SK-N-SH treated with all-trans-retinoic acid at 6 μM for 48 hours (cell line): ENCODE measurements at regions not wholly inside any gene's neighbourhood (a gene's known extent, or its start where the extent isn't known, plus 50 kb on each side); places are given as distances from the start of the nearest gene placed in this dataset.

ENCODE experiments used
- ISL1 ChIP-seq: fragments of 250-450 bp; sonication (Bioruptor Pico); IDR thresholded peaks from 2 replicates; pipeline ENCODE4 v2.1.2; 2022; ENCODE audit warnings: mild to moderate bottlenecking, moderate library complexity
- PPARA ChIP-seq: fragments of 250-450 bp; sonication (Bioruptor Pico); IDR thresholded peaks from 2 replicates; pipeline ENCODE4 v1.5.0; 2020; ENCODE audit warnings: mild to moderate bottlenecking, borderline replicate concordance
- ZC3H10 ChIP-seq: fragments of 250-450 bp; sonication (Bioruptor Pico); IDR thresholded peaks from 2 replicates; pipeline ENCODE4 v1.5.1; 2021; ENCODE audit warnings: mild to moderate bottlenecking, moderate library complexity
- ZNF565 ChIP-seq: fragments of 450-650 bp; formaldehyde crosslinking; conservative IDR thresholded peaks from 2 replicates; pipeline ENCODE4 v1.5.0; 2020; ENCODE audit warnings: low read depth, mild to moderate bottlenecking, moderate library complexity
- ZNF70 ChIP-seq: fragments of 450-650 bp; formaldehyde crosslinking; IDR thresholded peaks from 2 replicates; pipeline ENCODE4 v1.5.0; 2020; ENCODE audit warnings: mild to moderate bottlenecking, moderate library complexity
- TF ChIP-seq, protein P1 (sequence below): fragments of 250-450 bp; sonication (Bioruptor Pico); IDR thresholded peaks from 2 replicates; pipeline ENCODE4 v1.5.1; 2020; ENCODE audit warnings: low read depth, mild to moderate bottlenecking, moderate library complexity
- TF ChIP-seq, protein P2 (sequence below): fragments of 250-450 bp; sonication (Bioruptor Pico); IDR thresholded peaks from 2 replicates; pipeline ENCODE4 v1.8.0; 2020; ENCODE audit warnings: mild to moderate bottlenecking, moderate library complexity, borderline replicate concordance

DNA sequence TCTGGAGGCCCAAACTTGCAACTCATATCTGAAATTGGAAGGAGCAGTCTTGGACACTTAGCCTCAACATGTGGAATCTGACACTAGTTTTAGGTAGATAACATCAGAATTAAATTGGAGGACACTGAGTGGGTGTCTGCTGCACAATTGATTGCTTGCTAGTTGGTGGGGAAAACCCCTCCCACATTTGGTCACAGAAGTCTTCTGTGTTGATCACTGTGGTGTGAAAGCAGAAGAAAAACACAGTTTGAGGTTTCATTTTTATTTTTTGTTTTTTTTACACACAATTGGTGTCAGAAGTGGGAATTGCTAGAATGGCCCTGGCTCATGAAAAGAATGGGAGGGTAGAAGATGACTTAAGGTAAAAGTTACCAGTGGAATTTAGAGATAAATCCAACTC, 78.0 kb upstream of the CD163 start:
- TF ChIP-seq ISL1 (CRISPR knock-in tag) = no peak
- no peak for TF ChIP-seq ZNF565 (CRISPR knock-in tag)
- no peak for TF ChIP-seq ZC3H10 (CRISPR knock-in tag)
- TF ChIP-seq, protein P1, sequence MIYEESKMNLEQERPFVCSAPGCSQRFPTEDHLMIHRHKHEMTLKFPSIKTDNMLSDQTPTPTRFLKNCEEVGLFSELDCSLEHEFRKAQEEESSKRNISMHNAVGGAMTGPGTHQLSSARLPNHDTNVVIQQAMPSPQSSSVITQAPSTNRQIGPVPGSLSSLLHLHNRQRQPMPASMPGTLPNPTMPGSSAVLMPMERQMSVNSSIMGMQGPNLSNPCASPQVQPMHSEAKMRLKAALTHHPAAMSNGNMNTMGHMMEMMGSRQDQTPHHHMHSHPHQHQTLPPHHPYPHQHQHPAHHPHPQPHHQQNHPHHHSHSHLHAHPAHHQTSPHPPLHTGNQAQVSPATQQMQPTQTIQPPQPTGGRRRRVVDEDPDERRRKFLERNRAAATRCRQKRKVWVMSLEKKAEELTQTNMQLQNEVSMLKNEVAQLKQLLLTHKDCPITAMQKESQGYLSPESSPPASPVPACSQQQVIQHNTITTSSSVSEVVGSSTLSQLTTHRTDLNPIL (CRISPR knock-in tag) = no peak
- TF ChIP-seq ZNF70 (CRISPR knock-in tag) = no peak
- no peak for TF ChIP-seq PPARA
- TF ChIP-seq, protein P2, sequence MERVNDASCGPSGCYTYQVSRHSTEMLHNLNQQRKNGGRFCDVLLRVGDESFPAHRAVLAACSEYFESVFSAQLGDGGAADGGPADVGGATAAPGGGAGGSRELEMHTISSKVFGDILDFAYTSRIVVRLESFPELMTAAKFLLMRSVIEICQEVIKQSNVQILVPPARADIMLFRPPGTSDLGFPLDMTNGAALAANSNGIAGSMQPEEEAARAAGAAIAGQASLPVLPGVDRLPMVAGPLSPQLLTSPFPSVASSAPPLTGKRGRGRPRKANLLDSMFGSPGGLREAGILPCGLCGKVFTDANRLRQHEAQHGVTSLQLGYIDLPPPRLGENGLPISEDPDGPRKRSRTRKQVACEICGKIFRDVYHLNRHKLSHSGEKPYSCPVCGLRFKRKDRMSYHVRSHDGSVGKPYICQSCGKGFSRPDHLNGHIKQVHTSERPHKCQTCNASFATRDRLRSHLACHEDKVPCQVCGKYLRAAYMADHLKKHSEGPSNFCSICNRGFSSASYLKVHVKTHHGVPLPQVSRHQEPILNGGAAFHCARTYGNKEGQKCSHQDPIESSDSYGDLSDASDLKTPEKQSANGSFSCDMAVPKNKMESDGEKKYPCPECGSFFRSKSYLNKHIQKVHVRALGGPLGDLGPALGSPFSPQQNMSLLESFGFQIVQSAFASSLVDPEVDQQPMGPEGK (CRISPR knock-in tag) = no peak
